ENCODE measurements at regions not wholly inside any gene's neighbourhood (a gene's known extent, or its start where the extent isn't known, plus 50 kb on each side); places are given as distances from the start of the nearest gene placed in this dataset.
A peak's percentile ranks its signal among the peaks of the same experiment; 100 is the strongest.

DNA sequence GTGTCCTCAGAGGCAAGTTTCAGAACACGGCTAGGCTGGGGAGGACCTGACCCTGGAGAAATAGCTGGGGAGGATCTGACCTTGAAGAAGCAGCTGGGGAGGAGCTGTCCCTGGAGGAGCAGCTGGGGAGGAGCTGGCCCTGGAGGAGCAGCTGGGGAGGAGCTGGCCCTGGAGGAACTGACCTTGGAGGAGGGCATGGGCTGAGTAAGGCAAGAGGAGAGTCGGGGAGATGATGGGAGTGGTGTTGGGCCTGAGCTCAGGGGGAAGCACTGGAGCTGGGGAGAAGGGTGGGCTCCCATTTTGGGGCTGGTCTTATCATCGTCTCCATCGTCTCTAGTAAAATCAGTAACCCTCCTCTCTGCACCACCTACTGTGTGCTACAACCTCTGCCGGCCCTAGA is 179.8 kb upstream of the SHH start:
- ATAC-seq (ENCODE audit: low read depth), result no peak
- peaks cover 5% of the 10 kb centered on the region for H3K27me3 ChIP-seq (ENCODE audit: insufficient read depth, poor library complexity, severe bottlenecking)
- TF ChIP-seq, protein P1, sequence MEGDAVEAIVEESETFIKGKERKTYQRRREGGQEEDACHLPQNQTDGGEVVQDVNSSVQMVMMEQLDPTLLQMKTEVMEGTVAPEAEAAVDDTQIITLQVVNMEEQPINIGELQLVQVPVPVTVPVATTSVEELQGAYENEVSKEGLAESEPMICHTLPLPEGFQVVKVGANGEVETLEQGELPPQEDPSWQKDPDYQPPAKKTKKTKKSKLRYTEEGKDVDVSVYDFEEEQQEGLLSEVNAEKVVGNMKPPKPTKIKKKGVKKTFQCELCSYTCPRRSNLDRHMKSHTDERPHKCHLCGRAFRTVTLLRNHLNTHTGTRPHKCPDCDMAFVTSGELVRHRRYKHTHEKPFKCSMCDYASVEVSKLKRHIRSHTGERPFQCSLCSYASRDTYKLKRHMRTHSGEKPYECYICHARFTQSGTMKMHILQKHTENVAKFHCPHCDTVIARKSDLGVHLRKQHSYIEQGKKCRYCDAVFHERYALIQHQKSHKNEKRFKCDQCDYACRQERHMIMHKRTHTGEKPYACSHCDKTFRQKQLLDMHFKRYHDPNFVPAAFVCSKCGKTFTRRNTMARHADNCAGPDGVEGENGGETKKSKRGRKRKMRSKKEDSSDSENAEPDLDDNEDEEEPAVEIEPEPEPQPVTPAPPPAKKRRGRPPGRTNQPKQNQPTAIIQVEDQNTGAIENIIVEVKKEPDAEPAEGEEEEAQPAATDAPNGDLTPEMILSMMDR (IDR thresholded peaks at IDR 0.05; ENCODE audit: poor library complexity, severe bottlenecking), result no peak

DNA sequence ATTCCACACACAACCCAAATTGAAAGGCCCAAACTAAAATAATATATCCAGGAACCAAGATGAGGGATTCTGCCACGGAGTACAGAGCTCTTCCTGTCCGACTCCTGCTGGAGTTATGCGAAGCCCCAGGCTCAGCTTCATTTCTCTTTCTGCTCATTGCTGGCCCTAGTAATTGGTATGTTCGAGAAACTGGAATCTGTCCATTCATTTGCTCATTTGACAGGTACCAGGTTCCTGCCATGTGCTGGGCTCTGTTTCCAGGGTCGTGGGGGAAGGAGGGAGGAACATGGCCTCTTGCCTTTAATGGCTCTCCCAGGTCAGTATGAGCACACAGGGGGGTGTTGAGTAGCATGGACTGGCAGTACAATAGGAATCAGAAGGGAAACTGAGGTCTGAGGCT is 179.2 kb upstream of the SHH start:
- Histone ChIP-seq H3K36me3 (ENCODE audit: low read depth) (no peaks in the 10 kb centered on the region), H3K4me3 (ENCODE audit: severe bottlenecking) (no peak overlapping the region), H3K9me3 (ENCODE audit: severe bottlenecking) (no peaks in the 10 kb centered on the region), H3K27me3 (ENCODE audit: insufficient read depth, poor library complexity, severe bottlenecking) (no peaks in the 10 kb centered on the region), H3K4me1 (ENCODE audit: insufficient read depth, poor library complexity, severe bottlenecking) (no peaks in the 10 kb centered on the region), H3K27ac (ENCODE audit: poor library complexity, severe bottlenecking) (no peak overlapping the region)
- TF ChIP-seq, protein P1 (IDR thresholded peaks at IDR 0.05; ENCODE audit: poor library complexity, severe bottlenecking), result no peak
- ATAC-seq (ENCODE audit: low read depth) (no peak), DNase-seq (ENCODE audit: low spot score) (no peak)

More for the DNA sequence above, 179.8 kb upstream of the SHH start:
- DNase-seq (ENCODE audit: low spot score), result no peak
- Histone ChIP-seq H3K27ac (ENCODE audit: poor library complexity, severe bottlenecking) (no peak overlapping the region), H3K4me1 (ENCODE audit: insufficient read depth, poor library complexity, severe bottlenecking) (no peaks in the 10 kb centered on the region), H3K36me3 (ENCODE audit: low read depth) (no peaks in the 10 kb centered on the region), H3K9me3 (ENCODE audit: severe bottlenecking) (no peaks in the 10 kb centered on the region), H3K4me3 (ENCODE audit: severe bottlenecking) (no peak overlapping the region)

DNA sequence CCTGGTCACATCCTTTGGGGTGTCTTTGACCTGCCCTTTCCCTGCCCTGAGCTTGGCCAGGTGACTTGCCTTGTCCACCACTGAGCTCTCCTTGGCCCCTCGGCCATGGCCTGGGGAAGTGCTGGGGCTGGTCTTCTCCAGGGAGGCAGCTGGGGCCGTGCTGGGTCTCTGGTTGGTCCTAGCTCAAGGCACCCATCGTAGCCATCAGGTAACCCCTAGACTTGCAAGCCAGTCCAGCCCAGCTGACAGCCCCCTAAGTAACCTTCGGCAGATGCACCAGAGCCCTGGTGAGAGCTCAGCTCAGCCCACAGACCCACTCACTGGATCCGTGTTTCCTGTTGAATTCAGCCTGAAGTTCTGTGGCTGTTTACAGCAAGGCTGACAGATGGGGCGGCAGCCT is 176.2 kb upstream of the SHH start:
- Histone ChIP-seq H3K27ac (ENCODE audit: poor library complexity, severe bottlenecking) (no peak overlapping the region), H3K36me3 (ENCODE audit: low read depth) (no peaks in the 10 kb centered on the region), H3K27me3 (ENCODE audit: insufficient read depth, poor library complexity, severe bottlenecking) (no peaks in the 10 kb centered on the region), H3K4me1 (ENCODE audit: insufficient read depth, poor library complexity, severe bottlenecking) (no peaks in the 10 kb centered on the region), H3K9me3 (ENCODE audit: severe bottlenecking) (no peaks in the 10 kb centered on the region), H3K4me3 (ENCODE audit: severe bottlenecking) (no peak overlapping the region)
- TF ChIP-seq, protein P1 (IDR thresholded peaks at IDR 0.05; ENCODE audit: poor library complexity, severe bottlenecking), result no peak
- no peak for DNase-seq (ENCODE audit: low spot score)
- ATAC-seq (ENCODE audit: low read depth), result no peak

DNA sequence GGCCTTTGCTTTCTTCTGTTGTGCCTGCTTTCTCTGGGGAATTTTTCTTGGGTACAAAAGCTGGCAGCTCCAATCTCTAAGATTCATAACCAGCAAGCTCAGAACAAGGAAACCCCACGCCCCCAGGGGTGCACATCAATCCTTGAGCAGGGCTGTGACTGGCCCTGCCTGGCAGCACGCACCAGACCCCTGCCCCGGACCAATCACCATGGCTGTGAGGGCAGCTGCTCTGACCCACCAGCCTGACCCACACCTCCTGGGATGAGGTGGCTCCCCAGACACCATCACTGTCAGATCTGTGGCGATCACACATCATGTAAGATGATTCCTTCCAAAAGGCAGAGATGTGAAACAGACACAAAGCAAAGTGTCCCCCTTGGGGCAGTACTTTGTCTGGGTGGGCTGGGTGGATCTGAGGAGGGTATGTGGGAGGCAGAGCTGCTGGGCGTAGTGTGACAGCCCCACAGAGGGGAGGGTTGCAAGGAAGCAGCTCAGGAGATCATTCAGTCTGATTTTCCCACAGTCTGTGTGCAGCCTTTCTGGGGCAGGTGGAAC is 175.5 kb upstream of the SHH start:
- no peak overlapping the region for H3K27ac ChIP-seq (ENCODE audit: poor library complexity, severe bottlenecking)
- TF ChIP-seq, protein P1 (IDR thresholded peaks at IDR 0.05; ENCODE audit: poor library complexity, severe bottlenecking), result no peak
- DNase-seq (ENCODE audit: low spot score), result peak; percentile 42
- no peaks in the 10 kb centered on the region for H3K36me3 ChIP-seq (ENCODE audit: low read depth)
- H3K4me3 ChIP-seq (ENCODE audit: severe bottlenecking), result no peak overlapping the region
- H3K9me3 ChIP-seq (ENCODE audit: severe bottlenecking), result no peaks in the 10 kb centered on the region
- no peaks in the 10 kb centered on the region for H3K4me1 ChIP-seq (ENCODE audit: insufficient read depth, poor library complexity, severe bottlenecking)
- no peak for ATAC-seq (ENCODE audit: low read depth)
- H3K27me3 ChIP-seq (ENCODE audit: insufficient read depth, poor library complexity, severe bottlenecking), result no peaks in the 10 kb centered on the region

DNA sequence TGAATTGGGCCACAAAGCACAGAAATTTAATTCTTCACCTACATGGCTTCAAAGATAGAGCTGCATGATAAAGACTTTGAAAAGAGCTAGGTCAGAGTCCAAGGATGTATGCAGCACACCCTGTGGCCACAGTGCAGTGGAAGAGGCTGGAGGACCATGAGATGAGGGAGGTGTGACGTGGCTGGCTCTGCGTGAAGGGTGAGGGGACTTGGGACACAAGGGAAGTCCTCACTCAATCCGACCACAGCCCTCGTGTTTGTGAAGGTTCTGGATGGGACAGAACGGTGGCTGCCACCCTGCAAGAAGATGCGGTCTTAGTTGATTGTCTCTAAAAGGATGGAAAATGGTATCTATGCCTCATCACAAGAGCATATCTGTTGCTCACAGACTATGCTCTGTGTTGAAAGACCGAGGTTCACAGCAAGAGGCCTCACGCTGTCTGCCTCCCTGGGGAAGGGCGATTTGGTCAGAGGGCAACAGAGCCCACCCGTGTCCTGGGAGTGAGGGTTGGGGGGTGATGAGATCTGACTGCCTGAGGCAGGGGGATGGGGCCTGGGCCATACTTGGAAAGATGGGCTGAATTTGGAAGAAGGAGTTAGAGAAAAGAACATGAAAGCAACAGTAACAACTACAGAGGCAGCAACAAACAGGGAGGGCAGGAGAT is 174.4 kb upstream of the SHH start:
- Histone ChIP-seq H3K27me3 (ENCODE audit: insufficient read depth, poor library complexity, severe bottlenecking) (no peaks in the 10 kb centered on the region), H3K4me3 (ENCODE audit: severe bottlenecking) (no peak overlapping the region), H3K27ac (ENCODE audit: poor library complexity, severe bottlenecking) (no peak overlapping the region), H3K9me3 (ENCODE audit: severe bottlenecking) (no peaks in the 10 kb centered on the region), H3K4me1 (ENCODE audit: insufficient read depth, poor library complexity, severe bottlenecking) (no peaks in the 10 kb centered on the region), H3K36me3 (ENCODE audit: low read depth) (no peaks in the 10 kb centered on the region)
- ATAC-seq (ENCODE audit: low read depth) (no peak), DNase-seq (ENCODE audit: low spot score) (peak; percentile 29)
- TF ChIP-seq, protein P1 (IDR thresholded peaks at IDR 0.05; ENCODE audit: poor library complexity, severe bottlenecking), result no peak

All from RWPE2 (cell line).